A673 (cell line): ENCODE measurements at regions not wholly inside any gene's neighbourhood (a gene's known extent, or its start where the extent isn't known, plus 50 kb on each side); places are given as distances from the start of the nearest gene placed in this dataset.

Experiments used
- BruUV-seq: library from RNA; stranded (reverse); fragments of 400-500 nt; replicated peaks from 2 replicates; lab custom pipeline; 2021; lab: Mats Ljungman, UMichigan
- CTCF ChIA-PET: fragments of 300-600 bp; sonication (Branson Sonifier 250); formaldehyde crosslinking; loops from one replicate; lab custom pipeline; 2022; ENCODE audit warnings: antibody characterized with exemption; lab: Charles Lee
- POLR2A ChIA-PET: fragments of 300-600 bp; sonication (Branson Sonifier 250); formaldehyde crosslinking; loops from one replicate; lab custom pipeline; 2022; ENCODE audit warnings: antibody characterized with exemption; ENCODE audit not compliant: low non-redundant PET; lab: Charles Lee
- DNase-seq: peaks from one replicate; pipeline ENCODE4 v3.0.0-alpha.2; 2015; ENCODE audit warnings: low spot score
- H3K27ac ChIP-seq: fragments of 200-600 bp; sonication (generic); 2 replicates; pipeline ENCODE4 v1.5.1; 2016; ENCODE audit warnings: mixed run types, low read depth, mild to moderate bottlenecking, mixed read lengths, antibody characterized with exemption, low read length; ENCODE audit not compliant: poor library complexity, severe bottlenecking
- H3K27me3 ChIP-seq: fragments of 200-600 bp; sonication (generic); replicated peaks from 2 replicates; pipeline ENCODE4 v1.6.1; 2017; ENCODE audit warnings: mixed run types, low read depth, mild to moderate bottlenecking, mixed read lengths, antibody characterized with exemption, low read length; ENCODE audit not compliant: insufficient read depth, poor library complexity
- H3K36me3 ChIP-seq: fragments of 200-600 bp; sonication (generic); 2 replicates; pipeline ENCODE4 v1.6.1; 2016; ENCODE audit warnings: mixed run types, mild to moderate bottlenecking, mixed read lengths, antibody characterized with exemption, low read length; ENCODE audit not compliant: insufficient read depth, poor library complexity, severe bottlenecking
- H3K4me1 ChIP-seq: fragments of 200-600 bp; sonication (generic); 2 replicates; pipeline ENCODE4 v1.6.1; 2017; ENCODE audit warnings: mixed run types, mild to moderate bottlenecking, mixed read lengths, antibody characterized with exemption, low read length; ENCODE audit not compliant: insufficient read depth, poor library complexity, severe bottlenecking
- H3K4me3 ChIP-seq: fragments of 200-600 bp; sonication (generic); 2 replicates; pipeline ENCODE4 v1.5.1; 2016; ENCODE audit warnings: low read depth, mixed run types, mild to moderate bottlenecking, mixed read lengths, low read length; ENCODE audit not compliant: poor library complexity, severe bottlenecking
- H3K9me3 ChIP-seq: fragments of 200-600 bp; sonication (generic); 2 replicates; pipeline ENCODE4 v1.6.1; 2016; ENCODE audit warnings: mixed run types, low read depth, mild to moderate bottlenecking, mixed read lengths, antibody characterized with exemption, low read length; ENCODE audit not compliant: poor library complexity, severe bottlenecking
- CTCF ChIP-seq: fragments of 300-800, 200-600 bp; sonication (generic); conservative IDR thresholded peaks from 2 replicates; pipeline ENCODE4 v1.5.1; 2017; ENCODE audit warnings: low read depth, mild to moderate bottlenecking, antibody characterized with exemption, low read length, moderate library complexity, mixed read lengths
- EZH2 ChIP-seq: fragments of 200-600 bp; sonication (generic); IDR thresholded peaks from 2 replicates; pipeline ENCODE4 v1.6.1; 2017; ENCODE audit warnings: borderline replicate concordance, low read depth, mild to moderate bottlenecking, mixed read lengths, antibody characterized with exemption, low read length; ENCODE audit not compliant: poor library complexity, severe bottlenecking
- intact Hi-C: fragments of 100-400 bp; cut with micrococcal nuclease; formaldehyde crosslinking; loops from one replicate; pipeline ENCODE4 v1.10.0; 2022; ENCODE audit not compliant: unreplicated experiment

- BruUV-seq = no TSS peak
- ChIA-PET CTCF (no interaction called here), POLR2A (no interaction called here)
- Histone ChIP-seq H3K36me3 (no peaks in the 10 kb centered on the region), H3K27ac (no peak overlapping the region), H3K9me3 (no peaks in the 10 kb centered on the region), H3K4me1 (no peaks in the 10 kb centered on the region), H3K27me3 (no peaks in the 10 kb centered on the region), H3K4me3 (no peak overlapping the region)
- TF ChIP-seq EZH2 (no peak), CTCF (no peak)
- intact Hi-C loops = no loop called here
- DNase-seq = no peak
These were observed 286.9 kb upstream of the TARS1 start for GRCh38 chr5:33153831-33154230.

GRCh38 chr5:33160871-33161270, 279.9 kb upstream of the TARS1 start:
- BruUV-seq = no TSS peak
- CTCF ChIA-PET = no interaction called here
- POLR2A ChIA-PET = no interaction called here
- Histone ChIP-seq H3K27me3 (no peaks in the 10 kb centered on the region), H3K4me1 (no peaks in the 10 kb centered on the region), H3K4me3 (no peak overlapping the region), H3K36me3 (no peaks in the 10 kb centered on the region), H3K9me3 (no peaks in the 10 kb centered on the region), H3K27ac (no peak overlapping the region)
- intact Hi-C loops = no loop called here
- no peak for TF ChIP-seq CTCF
- no peak for TF ChIP-seq EZH2
- DNase-seq = no peak

GRCh38 chr5:33161421-33161820, 279.3 kb upstream of the TARS1 start:
- H3K9me3 ChIP-seq = no peaks in the 10 kb centered on the region
- intact Hi-C loops = no loop called here
- H3K27me3 ChIP-seq = no peaks in the 10 kb centered on the region
- ChIA-PET CTCF (no interaction called here), POLR2A (no interaction called here)
- no peaks in the 10 kb centered on the region for H3K4me1 ChIP-seq
- H3K27ac ChIP-seq = no peak overlapping the region
- TF ChIP-seq EZH2 (no peak), CTCF (no peak)
- no peak overlapping the region for H3K4me3 ChIP-seq
- no peaks in the 10 kb centered on the region for H3K36me3 ChIP-seq
- no TSS peak for BruUV-seq
- DNase-seq = no peak
